ENCODE measurements at regions not wholly inside any gene's neighbourhood (a gene's known extent, or its start where the extent isn't known, plus 50 kb on each side); places are given as distances from the start of the nearest gene placed in this dataset.

DNA sequence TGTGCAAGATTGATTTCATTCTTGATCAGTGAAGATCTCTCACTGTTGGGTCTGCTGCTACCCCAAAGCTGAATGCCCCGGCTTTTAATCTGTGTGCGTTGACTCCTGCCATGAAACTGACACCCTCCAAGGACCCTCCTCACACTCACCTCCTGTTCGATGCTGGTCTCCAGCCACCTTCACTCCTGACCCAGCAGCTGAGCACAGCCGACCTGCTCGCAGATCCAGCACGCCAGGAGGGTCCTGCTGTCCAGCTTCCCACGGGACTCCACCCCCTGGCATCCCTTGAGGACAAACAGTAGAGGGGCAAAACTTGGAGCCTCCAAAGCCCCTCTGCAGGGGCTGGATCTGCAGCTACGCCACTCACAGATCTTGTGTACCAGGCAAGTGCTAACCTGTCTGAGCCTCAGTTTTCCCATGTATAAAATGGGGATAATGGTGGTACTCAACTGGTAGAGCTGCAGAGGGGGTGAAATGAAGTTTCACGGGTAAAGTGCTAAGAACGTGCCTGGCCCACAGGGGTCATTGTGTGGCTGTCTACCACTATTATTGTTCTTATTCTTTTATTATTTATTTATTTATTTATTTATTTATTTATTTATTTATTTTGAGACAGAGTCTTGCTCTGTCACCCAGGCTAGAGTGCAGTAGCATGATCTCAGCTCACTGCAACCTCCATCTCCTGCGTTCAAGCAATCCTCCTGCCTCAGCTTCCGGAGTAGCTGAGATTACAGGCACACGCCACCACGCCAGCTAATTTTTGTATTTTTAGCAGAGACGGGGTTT, 178.0 kb downstream of the PHETA1 start (continued):
- TF ChIP-seq REST (tag by site-specific recombination; IDR thresholded peaks at IDR 0.05) (peak; percentile 56; the same call in 1 of the 2 replicates), ZNF426 (tag by site-specific recombination; IDR thresholded peaks at IDR 0.05) (peak; percentile 87), ZNF654 (tag by site-specific recombination; IDR thresholded peaks at IDR 0.05; ENCODE audit: low read depth) (peak; percentile 39), ZBTB1 (tag by site-specific recombination; IDR thresholded peaks at IDR 0.05) (0 out of 2 replicates have a peak, but pooled peaks have one; percentile 25), ZXDB (tag by site-specific recombination; IDR thresholded peaks at IDR 0.05) (peak; percentile 52; the same call in 1 of the 2 replicates), ZNF510 (tag by site-specific recombination; IDR thresholded peaks at IDR 0.05; ENCODE audit: insufficient replicate concordance) (no peak)
- TF ChIP-seq, protein P1, sequence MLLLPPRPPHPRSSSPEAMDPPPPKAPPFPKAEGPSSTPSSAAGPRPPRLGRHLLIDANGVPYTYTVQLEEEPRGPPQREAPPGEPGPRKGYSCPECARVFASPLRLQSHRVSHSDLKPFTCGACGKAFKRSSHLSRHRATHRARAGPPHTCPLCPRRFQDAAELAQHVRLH (tag by site-specific recombination; IDR thresholded peaks at IDR 0.05) = peak; percentile 53; the same call in 1 of the 2 replicates

DNA sequence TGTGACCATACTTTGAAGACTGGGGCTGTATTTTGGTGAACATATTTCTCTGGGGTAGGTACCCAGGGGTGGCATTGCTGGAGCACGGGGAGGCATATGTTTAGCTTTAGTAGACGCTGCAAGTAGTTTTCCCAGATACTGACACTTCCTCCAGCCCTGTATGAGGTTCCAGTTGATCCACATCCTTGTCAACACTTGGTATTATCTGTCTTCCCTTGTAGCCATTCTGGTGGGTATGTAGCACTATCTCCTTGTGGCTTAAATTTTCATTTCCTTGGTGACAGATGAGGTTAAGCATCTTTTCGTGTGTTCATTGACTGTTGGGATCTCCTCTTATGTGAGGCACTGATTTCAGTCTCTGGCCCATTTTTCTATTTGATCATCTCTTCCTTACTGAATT, 179.1 kb downstream of the PHETA1 start:
- TF ChIP-seq ZBTB48 (tag by site-specific recombination; IDR thresholded peaks at IDR 0.05) (no peak), AEBP2 (tag by site-specific recombination; IDR thresholded peaks at IDR 0.05; ENCODE audit: borderline replicate concordance) (no peak), ZFP69B (tag by site-specific recombination; IDR thresholded peaks at IDR 0.05) (no peak)
- ChIA-PET CTCF (no interaction called here), POLR2A (no interaction called here)
- no peak overlapping the region for H3K27ac ChIP-seq (ENCODE audit: extremely low read depth, low read depth, low read length)
- H3K4me1 ChIP-seq (ENCODE audit: control insufficient read depth, insufficient read depth, low read length) = no peaks in the 10 kb centered on the region
- H3K9me3 ChIP-seq (ENCODE audit: control insufficient read depth, insufficient read depth, low read depth, low read length) = no peaks in the 10 kb centered on the region
- no peaks in the 10 kb centered on the region for H3K36me3 ChIP-seq (ENCODE audit: control insufficient read depth in 2 of 2, insufficient read depth in 1 of 2, low read length in 2 of 2)
- H3K4me3 ChIP-seq (ENCODE audit: low read depth, low read length) = no peak overlapping the region

GRCh38 chr12:111188436-111188835, 180.5 kb downstream of the PHETA1 start:
- CTCF ChIA-PET = no interaction called here
- H3K4me3 ChIP-seq (ENCODE audit: low read depth, low read length) = no peak overlapping the region
- TF ChIP-seq ZNF623 (tag by site-specific recombination; IDR thresholded peaks at IDR 0.05) (peak; percentile 93), ZNF707 (tag by site-specific recombination; IDR thresholded peaks at IDR 0.05) (no peak), ZNF274 (IDR thresholded peaks at IDR 0.05; ENCODE audit: low read length) (no peak), ZNF274 (tag by site-specific recombination; IDR thresholded peaks at IDR 0.05; ENCODE audit: borderline replicate concordance) (no peak)
- TF ChIP-seq, protein P2, sequence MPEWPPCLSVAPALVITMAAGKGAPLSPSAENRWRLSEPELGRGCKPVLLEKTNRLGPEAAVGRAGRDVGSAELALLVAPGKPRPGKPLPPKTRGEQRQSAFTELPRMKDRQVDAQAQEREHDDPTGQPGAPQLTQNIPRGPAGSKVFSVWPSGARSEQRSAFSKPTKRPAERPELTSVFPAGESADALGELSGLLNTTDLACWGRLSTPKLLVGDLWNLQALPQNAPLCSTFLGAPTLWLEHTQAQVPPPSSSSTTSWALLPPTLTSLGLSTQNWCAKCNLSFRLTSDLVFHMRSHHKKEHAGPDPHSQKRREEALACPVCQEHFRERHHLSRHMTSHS (tag by site-specific recombination; IDR thresholded peaks at IDR 0.05) = no peak
- no peaks in the 10 kb centered on the region for H3K9me3 ChIP-seq (ENCODE audit: control insufficient read depth, insufficient read depth, low read depth, low read length)
- no peaks in the 10 kb centered on the region for H3K36me3 ChIP-seq (ENCODE audit: control insufficient read depth in 2 of 2, insufficient read depth in 1 of 2, low read length in 2 of 2)
- POLR2A ChIA-PET = no interaction called here
- no peak overlapping the region for H3K27ac ChIP-seq (ENCODE audit: extremely low read depth, low read depth, low read length)
- H3K4me1 ChIP-seq (ENCODE audit: control insufficient read depth, insufficient read depth, low read length) = no peaks in the 10 kb centered on the region

All from HEK293 (cell line).